ENCODE measurements at regions not wholly inside any gene's neighbourhood (a gene's known extent, or its start where the extent isn't known, plus 50 kb on each side); places are given as distances from the start of the nearest gene placed in this dataset.

DNA sequence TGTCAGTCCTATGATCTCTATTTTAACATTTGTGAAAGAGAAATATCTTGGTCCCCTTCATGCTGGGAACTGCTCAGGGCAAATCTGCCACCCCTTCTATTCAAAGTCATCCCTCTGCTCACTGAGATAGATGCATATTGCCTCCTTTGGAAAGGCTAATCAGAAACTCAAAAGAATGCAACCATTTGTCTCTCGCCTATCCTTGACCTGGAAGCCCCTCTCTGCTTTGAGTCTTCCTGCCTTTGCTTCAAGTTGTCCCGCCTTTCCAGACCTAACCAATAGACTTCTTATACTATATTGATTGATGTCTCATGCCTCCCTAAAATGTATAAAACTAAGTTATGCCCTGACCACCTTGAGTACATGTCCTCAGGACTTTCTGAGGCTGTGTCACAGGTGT is 97.0 kb downstream of the PSAT1 start:
- H3K4me1 ChIP-seq = no peaks in the 10 kb centered on the region
- intact Hi-C loops (cut with DNase I; ENCODE audit: low total_unique reads) (no loop called here), in situ Hi-C loops (cut with MboI; ENCODE audit: low pct_ligation_motif_present in 1 of 4, low pct_unique_long_range_greater_than_20kb in 1 of 4, low sequenced_read_pairs in 3 of 4) (no loop called here)
- no peaks in the 10 kb centered on the region for H3K36me3 ChIP-seq
- WGBS, 2 donors (ENCODE audit: low coverage in 1 of 2) = 70 to 92% methylated on average over 1 to 2 of the region's 2 CpGs
- H3K4me3 ChIP-seq = no peak overlapping the region
- H3K9me3 ChIP-seq = peaks cover 7% of the 10 kb centered on the region in 2 donors
- no peak for DNase-seq
- TF ChIP-seq POLR2AphosphoS5 (IDR thresholded peaks at IDR 0.05) = no peak
- no peak for TF ChIP-seq EP300 (IDR thresholded peaks at IDR 0.05; ENCODE audit: low read depth)
- TF ChIP-seq POLR2A (IDR thresholded peaks at IDR 0.05) = no peak
- no peak for TF ChIP-seq CTCF (IDR thresholded peaks at IDR 0.05)
- no peak overlapping the region for H3K27ac ChIP-seq
- no peaks in the 10 kb centered on the region for H3K27me3 ChIP-seq

- TF ChIP-seq EP300 (IDR thresholded peaks at IDR 0.05; ENCODE audit: low read depth) = no peak
- no peak for TF ChIP-seq POLR2AphosphoS5 (IDR thresholded peaks at IDR 0.05)
- TF ChIP-seq POLR2A (IDR thresholded peaks at IDR 0.05) = no peak
- TF ChIP-seq CTCF (IDR thresholded peaks at IDR 0.05) = no peak
- Histone ChIP-seq H3K36me3 (no peaks in the 10 kb centered on the region), H3K4me3 (no peak overlapping the region), H3K9me3 (peaks cover 7% of the 10 kb centered on the region in 2 donors), H3K27ac (no peak overlapping the region), H3K27me3 (peaks cover 7% of the 10 kb centered on the region), H3K4me1 (no peaks in the 10 kb centered on the region)
- no peak for DNase-seq
- 40 to 64% methylated on average over 1 to 2 of the region's 2 CpGs for WGBS, 2 donors (ENCODE audit: low coverage in 1 of 2)
- intact Hi-C loops (cut with DNase I; ENCODE audit: low total_unique reads) = no loop called here
- in situ Hi-C loops (cut with MboI; ENCODE audit: low pct_ligation_motif_present in 1 of 4, low pct_unique_long_range_greater_than_20kb in 1 of 4, low sequenced_read_pairs in 3 of 4) = no loop called here
These were observed 99.2 kb downstream of the PSAT1 start for GRCh38 chr9:78396087-78396486.

DNA sequence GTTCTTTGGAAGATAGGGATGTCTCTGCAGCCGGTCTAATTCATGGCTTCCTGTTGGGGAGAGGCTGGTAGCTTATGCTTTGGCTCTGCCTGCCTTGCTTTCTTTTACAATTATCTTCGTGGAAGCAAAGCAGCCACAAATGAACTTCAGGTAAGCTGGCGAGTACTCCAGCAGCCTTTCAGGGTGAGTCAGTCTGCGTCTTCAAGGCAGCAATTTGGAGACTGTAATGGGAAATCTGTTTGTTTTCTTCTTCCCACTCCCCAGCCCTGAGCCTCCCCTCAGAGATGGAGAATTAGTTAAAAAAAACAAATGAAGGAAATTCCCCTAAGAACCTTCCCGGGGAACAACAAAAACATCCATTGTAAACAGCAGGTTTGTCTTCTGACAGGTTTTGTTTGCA is 100.1 kb downstream of the PSAT1 start:
- Histone ChIP-seq H3K9me3 (peaks cover 7% of the 10 kb centered on the region in 2 donors), H3K36me3 (no peaks in the 10 kb centered on the region), H3K27me3 (peaks cover 7% of the 10 kb centered on the region), H3K4me3 (no peak overlapping the region), H3K27ac (no peak overlapping the region), H3K4me1 (no peaks in the 10 kb centered on the region)
- intact Hi-C loops (cut with DNase I; ENCODE audit: low total_unique reads) (no loop called here), in situ Hi-C loops (cut with MboI; ENCODE audit: low pct_ligation_motif_present in 1 of 4, low pct_unique_long_range_greater_than_20kb in 1 of 4, low sequenced_read_pairs in 3 of 4) (no loop called here)
- TF ChIP-seq CTCF (IDR thresholded peaks at IDR 0.05) (no peak), POLR2A (IDR thresholded peaks at IDR 0.05) (no peak), POLR2AphosphoS5 (IDR thresholded peaks at IDR 0.05) (no peak), EP300 (IDR thresholded peaks at IDR 0.05; ENCODE audit: low read depth) (no peak)
- WGBS, 2 donors (ENCODE audit: low coverage in 1 of 2) = 46 to 53% methylated on average over 2 to 5 of the region's 5 CpGs
- no peak for DNase-seq

DNA sequence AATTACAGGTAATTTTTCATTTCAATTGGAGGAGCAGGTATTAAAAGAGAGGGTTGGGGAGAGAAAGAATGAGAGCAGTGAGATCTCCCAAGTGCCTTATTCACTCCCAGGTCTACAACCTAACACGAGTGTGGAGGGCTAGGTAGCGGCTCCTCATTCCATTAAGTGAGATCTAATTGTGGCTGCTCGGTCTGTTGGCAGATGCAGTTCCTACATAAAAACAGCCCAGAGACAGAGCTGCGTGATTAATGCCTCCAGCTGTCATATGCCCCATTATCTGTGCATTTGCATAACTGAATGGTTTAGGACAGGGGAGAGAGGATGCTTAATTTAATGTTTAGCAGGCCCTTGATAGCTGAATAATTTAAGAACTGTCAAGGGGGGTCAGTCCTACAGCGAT is 100.5 kb downstream of the PSAT1 start:
- Histone ChIP-seq H3K27me3 (peaks cover 7% of the 10 kb centered on the region), H3K27ac (no peak overlapping the region), H3K9me3 (peaks cover 7% of the 10 kb centered on the region in 2 donors), H3K4me1 (no peaks in the 10 kb centered on the region), H3K36me3 (no peaks in the 10 kb centered on the region), H3K4me3 (no peak overlapping the region)
- in situ Hi-C loops (cut with MboI; ENCODE audit: low pct_ligation_motif_present in 1 of 4, low pct_unique_long_range_greater_than_20kb in 1 of 4, low sequenced_read_pairs in 3 of 4) = no loop called here
- DNase-seq = no peak
- TF ChIP-seq POLR2AphosphoS5 (IDR thresholded peaks at IDR 0.05) (no peak), EP300 (IDR thresholded peaks at IDR 0.05; ENCODE audit: low read depth) (no peak), CTCF (IDR thresholded peaks at IDR 0.05) (no peak), POLR2A (IDR thresholded peaks at IDR 0.05) (no peak)
- WGBS, 2 donors (ENCODE audit: low coverage in 1 of 2) = 34 to 55% methylated on average over 5 of the region's 5 CpGs
- intact Hi-C loops (cut with DNase I; ENCODE audit: low total_unique reads) = no loop called here

Data from transverse colon (tissue), 4 donors.